Activated B cell treated with CpG ODN at 0.5 μM for 24 hours (primary cell): ENCODE measurements at regions not wholly inside any gene's neighbourhood (a gene's known extent, or its start where the extent isn't known, plus 50 kb on each side); places are given as distances from the start of the nearest gene placed in this dataset.

ENCODE experiments used
- ATAC-seq: fragments of 200-7000 bp; cut with Tn5 transposase; one replicate; pipeline ENCODE4 v1.10.0; 2021; ENCODE audit warnings: low read depth, mild to moderate bottlenecking, moderate library complexity
- CTCF ChIA-PET: fragments of 350-600 bp; sonication (Branson Sonifier 250); formaldehyde crosslinking; loops from one replicate; lab custom pipeline; 2021; ENCODE audit warnings: antibody characterized with exemption; lab: Charles Lee
- POLR2A ChIA-PET: fragments of 350-600 bp; sonication (Branson Sonifier 250); formaldehyde crosslinking; loops from one replicate; lab custom pipeline; 2021; ENCODE audit warnings: antibody characterized with exemption; lab: Charles Lee
- DNase-seq: peaks from one replicate; pipeline ENCODE4 v3.0.0; 2022
- H3K27ac Mint-ChIP-seq: one replicate; pipeline ENCODE4 v1.8.0; 2020; ENCODE audit warnings: mixed read lengths
- H3K27me3 Mint-ChIP-seq: one replicate; pipeline ENCODE4 v1.8.0; 2021; ENCODE audit warnings: mixed read lengths
- H3K36me3 Mint-ChIP-seq: one replicate; pipeline ENCODE4 v1.8.0; 2021; ENCODE audit warnings: low read depth, mixed read lengths
- H3K4me1 Mint-ChIP-seq: one replicate; pipeline ENCODE4 v1.8.0; 2021; ENCODE audit warnings: mixed read lengths
- H3K4me3 Mint-ChIP-seq: one replicate; pipeline ENCODE4 v1.8.0; 2020; ENCODE audit warnings: mild to moderate bottlenecking, mixed read lengths
- H3K9me3 Mint-ChIP-seq: one replicate; pipeline ENCODE4 v1.8.0; 2020; ENCODE audit warnings: mixed read lengths
- CTCF ChIP-seq: fragments of 200-600 bp; IDR thresholded peaks from one replicate; pipeline ENCODE4 v1.8.0; 2022; ENCODE audit warnings: antibody characterized with exemption, mild to moderate bottlenecking
- intact Hi-C: fragments of 100-400 bp; cut with micrococcal nuclease; formaldehyde crosslinking; loops from one replicate; pipeline ENCODE4 v1.15.1; 2024

GRCh38 chr11:104792861-104793260, 105.4 kb downstream of the CASP12 start:
- H3K36me3 Mint-ChIP-seq: no peaks in the 10 kb centered on the region
- DNase-seq (no peak), ATAC-seq (no peak)
- H3K4me1 Mint-ChIP-seq: peaks cover 2% of the 10 kb centered on the region
- no peaks in the 10 kb centered on the region for H3K27me3 Mint-ChIP-seq
- intact Hi-C loops: no loop called here
- POLR2A ChIA-PET: no interaction called here
- CTCF ChIA-PET: no interaction called here
- peaks cover 2% of the 10 kb centered on the region for H3K9me3 Mint-ChIP-seq
- no peak overlapping the region for H3K27ac Mint-ChIP-seq
- TF ChIP-seq CTCF: no peak
- H3K4me3 Mint-ChIP-seq: no peak overlapping the region

- Mint-ChIP-seq H3K27ac (no peak overlapping the region), H3K36me3 (no peaks in the 10 kb centered on the region), H3K4me3 (no peak overlapping the region), H3K27me3 (no peaks in the 10 kb centered on the region), H3K9me3 (peaks cover 2% of the 10 kb centered on the region), H3K4me1 (no peaks in the 10 kb centered on the region)
- intact Hi-C loops: no loop called here
- POLR2A ChIA-PET: no interaction called here
- TF ChIP-seq CTCF: no peak
- DNase-seq (no peak), ATAC-seq (no peak)
- CTCF ChIA-PET: no interaction called here
These were observed 106.4 kb downstream of the CASP12 start for GRCh38 chr11:104791896-104792295.

GRCh38 chr11:104784684-104785460, 113.4 kb downstream of the CASP12 start:
- no peak for TF ChIP-seq CTCF
- Mint-ChIP-seq H3K27ac (no peak overlapping the region), H3K4me3 (no peak overlapping the region), H3K9me3 (no peaks in the 10 kb centered on the region), H3K4me1 (peaks cover 2% of the 10 kb centered on the region), H3K27me3 (no peaks in the 10 kb centered on the region), H3K36me3 (no peaks in the 10 kb centered on the region)
- intact Hi-C loops: no loop called here
- ATAC-seq (no peak), DNase-seq (no peak)
- ChIA-PET CTCF (no interaction called here), POLR2A (no interaction called here)

GRCh38 chr11:104783241-104783640, 115.0 kb downstream of the CASP12 start:
- no peaks in the 10 kb centered on the region for H3K36me3 Mint-ChIP-seq
- ATAC-seq (no peak), DNase-seq (no peak)
- CTCF ChIA-PET: no interaction called here
- H3K4me1 Mint-ChIP-seq: peaks cover 2% of the 10 kb centered on the region
- intact Hi-C loops: no loop called here
- H3K27ac Mint-ChIP-seq: no peak overlapping the region
- H3K4me3 Mint-ChIP-seq: no peak overlapping the region
- H3K9me3 Mint-ChIP-seq: no peaks in the 10 kb centered on the region
- TF ChIP-seq CTCF: no peak
- H3K27me3 Mint-ChIP-seq: no peaks in the 10 kb centered on the region
- POLR2A ChIA-PET: no interaction called here

- H3K27me3 Mint-ChIP-seq: no peaks in the 10 kb centered on the region
- CTCF ChIA-PET: no interaction called here
These were observed 115.9 kb downstream of the CASP12 start for GRCh38 chr11:104782377-104782754.

More at GRCh38 chr11:104782377-104782754, 115.9 kb downstream of the CASP12 start:
- H3K36me3 Mint-ChIP-seq: no peaks in the 10 kb centered on the region
- no peaks in the 10 kb centered on the region for H3K9me3 Mint-ChIP-seq
- H3K4me3 Mint-ChIP-seq: no peak overlapping the region
- no peak for TF ChIP-seq CTCF
- intact Hi-C loops: no loop called here
- DNase-seq (no peak), ATAC-seq (no peak)
- H3K4me1 Mint-ChIP-seq: peaks cover 2% of the 10 kb centered on the region
- H3K27ac Mint-ChIP-seq: no peak overlapping the region
- POLR2A ChIA-PET: no interaction called here
